ENCODE measurements at regions not wholly inside any gene's neighbourhood (a gene's known extent, or its start where the extent isn't known, plus 50 kb on each side); places are given as distances from the start of the nearest gene placed in this dataset.

DNA sequence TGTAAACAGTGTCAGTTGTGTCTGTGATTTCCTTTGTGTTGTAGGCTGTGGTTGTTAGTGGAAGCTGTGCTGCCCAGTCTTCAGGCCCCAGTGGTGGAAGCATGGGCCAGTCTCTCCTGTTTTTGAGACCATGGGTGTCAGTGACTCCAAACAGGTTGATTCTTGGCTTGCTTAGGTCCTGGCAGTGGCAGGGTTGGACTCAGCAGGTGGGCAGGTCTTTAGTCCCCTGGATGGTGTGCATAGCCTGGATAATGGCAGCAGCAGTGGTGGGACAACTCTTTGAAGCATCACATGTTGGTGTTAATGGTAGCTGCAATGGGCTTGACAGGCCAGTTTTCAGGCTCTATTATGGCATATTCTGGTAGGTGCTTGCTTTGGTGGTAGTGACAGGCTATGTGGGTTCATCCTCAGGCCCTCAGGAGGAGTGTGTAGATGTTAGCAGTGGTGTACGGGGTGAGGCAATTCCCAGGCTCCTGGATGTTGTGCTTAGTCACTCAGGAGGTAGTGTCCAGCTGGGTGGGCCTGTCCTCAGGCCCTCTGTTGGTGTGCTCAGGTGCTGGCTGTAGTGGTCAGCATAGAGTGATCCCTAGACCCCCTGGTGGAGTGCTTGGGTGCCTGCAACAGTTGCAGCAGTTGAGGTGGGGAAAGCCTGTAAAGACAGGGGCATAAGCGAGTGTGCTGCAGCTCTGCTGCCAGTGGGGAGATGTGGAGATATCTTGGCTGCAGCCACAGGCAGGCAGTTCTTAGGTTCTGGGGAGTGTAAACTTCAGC lies 596.7 kb downstream of the PDCD6IP start:
- TF ChIP-seq POLR2A (IDR thresholded peaks at IDR 0.05; ENCODE audit: low read depth, low read length): no peak
- no peak for TF ChIP-seq POU2F2 (IDR thresholded peaks at IDR 0.05; ENCODE audit: low read depth, low read length)
- TF ChIP-seq POLR2AphosphoS5 (IDR thresholded peaks at IDR 0.05; ENCODE audit: low read depth, low read length): no peak
- TF ChIP-seq TAF1 (IDR thresholded peaks at IDR 0.05; ENCODE audit: low read depth, low read length): no peak
